NCI-H128 (cell line): ENCODE measurements at regions not wholly inside any gene's neighbourhood (a gene's known extent, or its start where the extent isn't known, plus 50 kb on each side); places are given as distances from the start of the nearest gene placed in this dataset.

Experiments
- DNase-seq: peaks from one replicate; lab custom pipeline; 2025; ENCODE audit not compliant: unreplicated experiment; lab: John Stamatoyannopoulos, UW

- DNase-seq, result no peak
Measured at GRCh38 chr6:166877906-166878305, 78.4 kb downstream of the RNASET2 start.

- no peak for DNase-seq
Measured at GRCh38 chr6:166877349-166877748, 79.0 kb downstream of the RNASET2 start.

- DNase-seq, result no peak
Measured at GRCh38 chr6:166872531-166873009, 83.8 kb downstream of the RNASET2 start.

- no peak for DNase-seq
Measured at GRCh38 chr6:166870602-166871208, 85.6 kb downstream of the RNASET2 start.

GRCh38 chr6:166866839-166867637, 89.3 kb downstream of the RNASET2 start:
- no peak for DNase-seq

GRCh38 chr6:166864333-166864732, 92.0 kb downstream of the RNASET2 start:
- DNase-seq, result no peak

- DNase-seq, result no peak
Measured at GRCh38 chr6:166862978-166863530, 93.3 kb downstream of the RNASET2 start.

GRCh38 chr6:166862287-166862977, 93.9 kb downstream of the RNASET2 start:
- DNase-seq, result no peak

- no peak for DNase-seq
Measured at GRCh38 chr6:166861961-166862286, 94.4 kb downstream of the RNASET2 start.

GRCh38 chr6:166861304-166861703, 95.0 kb downstream of the RNASET2 start:
- no peak for DNase-seq

- no peak for DNase-seq
Measured at GRCh38 chr6:166860392-166860791, 96.0 kb downstream of the RNASET2 start.

- DNase-seq, result no peak
Measured at GRCh38 chr6:166855416-166855815, 100.9 kb downstream of the RNASET2 start.

- DNase-seq, result no peak
Measured at GRCh38 chr6:166853371-166854325, 102.7 kb downstream of the RNASET2 start.

GRCh38 chr6:166852451-166852975, 103.8 kb downstream of the RNASET2 start:
- DNase-seq, result no peak

- DNase-seq, result no peak
Measured at GRCh38 chr6:166851911-166852310, 104.4 kb downstream of the RNASET2 start.

GRCh38 chr6:166851426-166851825, 104.9 kb downstream of the RNASET2 start:
- no peak for DNase-seq

- DNase-seq, result no peak
Measured at GRCh38 chr6:166850677-166851076, 105.7 kb downstream of the RNASET2 start.

GRCh38 chr6:166849749-166850183, 106.6 kb downstream of the RNASET2 start:
- DNase-seq, result no peak

- DNase-seq, result no peak
Measured at GRCh38 chr6:166848979-166849748, 107.2 kb downstream of the RNASET2 start.
